ENCODE measurements at regions not wholly inside any gene's neighbourhood (a gene's known extent, or its start where the extent isn't known, plus 50 kb on each side); places are given as distances from the start of the nearest gene placed in this dataset.

DNA sequence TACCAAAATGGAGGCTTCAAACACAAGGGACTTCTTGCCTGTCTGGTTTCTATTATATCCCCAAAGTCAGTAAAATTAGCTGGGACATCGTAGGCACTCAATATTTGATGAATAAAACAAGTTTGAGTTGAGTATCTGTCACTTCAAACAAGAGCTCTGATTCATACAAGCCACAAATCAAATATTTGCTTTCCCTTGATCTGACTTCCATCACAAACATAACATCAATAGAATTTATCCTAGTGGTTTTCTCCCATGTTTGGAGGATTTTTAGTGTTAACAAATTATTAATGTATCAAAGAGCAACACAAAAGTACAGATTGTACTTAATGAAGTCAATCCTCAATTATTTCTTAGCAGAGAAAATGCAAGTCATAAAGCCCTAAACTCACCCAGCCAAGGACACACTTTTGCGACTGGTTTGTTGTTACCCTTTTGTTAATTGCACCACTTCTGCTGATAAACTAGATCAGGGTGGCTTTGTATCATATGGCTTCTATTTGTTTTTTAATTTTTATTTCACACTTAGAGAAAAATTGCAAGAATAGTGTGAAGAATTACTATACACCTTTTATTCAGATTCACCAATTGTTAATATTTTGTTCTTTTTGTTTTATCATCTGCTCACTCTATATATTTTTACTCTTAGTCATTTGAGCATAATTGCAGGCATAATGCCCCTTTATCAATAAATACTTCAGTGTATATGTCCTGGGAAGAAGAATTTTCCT is 117.4 kb upstream of the PRDM1 start:
- intact Hi-C loops (cut with DNase I), result no loop called here
- DNase-seq (ENCODE audit: low spot score), result no peak

DNA sequence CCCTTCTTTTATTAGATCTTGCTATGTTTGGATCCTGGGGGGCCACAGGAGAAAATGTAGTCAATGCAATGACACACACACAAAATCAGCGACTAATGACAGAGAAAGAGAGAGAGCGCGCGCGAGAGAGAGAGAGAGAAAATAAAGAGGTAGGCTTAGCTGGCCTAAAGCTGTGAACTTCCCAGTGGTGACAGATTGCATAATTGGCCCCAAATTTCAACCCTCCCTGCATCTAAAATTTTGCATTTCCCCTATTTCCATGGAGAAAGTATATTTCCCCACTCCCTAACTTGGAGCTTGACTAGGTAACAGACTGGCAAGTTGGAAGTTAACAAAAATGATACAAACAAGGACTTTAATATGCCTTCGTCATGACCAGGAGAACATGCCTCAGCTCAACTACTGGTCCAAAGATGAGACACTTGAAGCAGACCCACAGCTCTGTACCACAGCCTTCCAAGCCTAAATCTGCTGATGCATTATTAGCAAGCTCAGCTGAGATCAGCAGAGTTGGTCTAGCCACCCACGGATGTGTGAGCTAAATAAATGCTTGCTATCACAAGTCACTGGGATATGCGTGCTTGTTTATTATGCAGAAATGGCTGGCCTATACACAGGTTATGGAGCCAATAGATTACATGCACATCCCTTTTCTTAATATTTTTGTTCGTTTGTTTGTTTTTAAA is 118.1 kb upstream of the PRDM1 start:
- intact Hi-C loops (cut with DNase I), result no loop called here
- no peak for DNase-seq (ENCODE audit: low spot score)

DNA sequence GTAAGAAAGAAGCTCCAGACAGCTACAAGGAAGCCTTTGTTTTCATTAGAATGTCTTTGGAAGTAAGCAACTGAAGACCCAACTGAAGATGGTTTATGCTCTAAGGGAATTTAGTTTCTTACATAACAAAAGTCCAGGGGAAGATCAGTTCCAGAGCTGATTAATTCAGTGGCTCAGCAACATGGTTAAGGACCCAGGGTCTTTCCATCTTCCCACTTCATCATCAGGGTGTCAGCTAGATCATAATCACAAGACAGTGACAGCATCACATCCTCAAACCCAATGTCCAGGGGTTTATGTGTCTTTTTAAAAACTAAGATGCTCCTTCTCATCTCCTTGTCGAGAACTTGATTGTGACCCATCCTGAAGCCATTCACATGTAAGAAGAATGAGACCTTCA is 119.7 kb upstream of the PRDM1 start:
- intact Hi-C loops (cut with DNase I), result no loop called here

DNA sequence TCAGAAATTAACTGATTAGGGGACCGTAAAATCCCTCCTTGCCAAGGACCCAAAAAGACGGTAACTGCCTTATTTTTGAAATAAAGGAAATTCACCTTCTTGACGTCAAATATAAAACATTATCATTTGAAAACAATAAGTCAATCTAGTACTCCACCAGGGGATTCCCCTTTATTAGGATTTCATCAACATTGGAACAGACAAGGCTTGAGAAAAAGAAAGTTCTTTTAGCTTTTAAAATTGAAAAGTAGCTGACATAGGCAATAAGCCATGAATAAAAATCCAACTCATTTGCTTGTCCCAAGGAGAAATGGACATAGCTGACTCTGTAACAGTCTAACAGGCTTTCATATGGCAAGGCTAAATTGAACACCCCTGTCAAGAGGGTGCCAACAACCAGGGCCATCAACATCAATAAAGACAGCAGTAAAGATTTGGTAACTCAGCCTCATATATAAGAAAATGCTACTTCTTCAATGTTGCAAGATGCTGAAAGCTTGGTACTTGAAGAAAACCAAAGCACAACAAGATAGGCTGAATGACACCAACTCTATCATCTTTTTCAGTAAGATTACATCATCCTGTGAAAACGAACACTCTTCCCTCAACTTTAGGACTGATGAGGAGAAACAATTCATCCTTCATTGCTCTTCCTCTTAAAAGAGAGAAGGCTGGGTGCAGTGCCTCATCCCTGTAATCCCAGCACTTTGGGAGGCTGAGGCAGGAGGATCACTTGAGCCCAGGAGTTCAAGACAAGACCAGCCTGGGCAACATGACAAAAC is 121.0 kb upstream of the PRDM1 start:
- DNase-seq (ENCODE audit: low spot score), result no peak
- intact Hi-C loops (cut with DNase I), result no loop called here

More for the DNA sequence above, 119.7 kb upstream of the PRDM1 start:
- no peak for DNase-seq (ENCODE audit: low spot score)

DNA sequence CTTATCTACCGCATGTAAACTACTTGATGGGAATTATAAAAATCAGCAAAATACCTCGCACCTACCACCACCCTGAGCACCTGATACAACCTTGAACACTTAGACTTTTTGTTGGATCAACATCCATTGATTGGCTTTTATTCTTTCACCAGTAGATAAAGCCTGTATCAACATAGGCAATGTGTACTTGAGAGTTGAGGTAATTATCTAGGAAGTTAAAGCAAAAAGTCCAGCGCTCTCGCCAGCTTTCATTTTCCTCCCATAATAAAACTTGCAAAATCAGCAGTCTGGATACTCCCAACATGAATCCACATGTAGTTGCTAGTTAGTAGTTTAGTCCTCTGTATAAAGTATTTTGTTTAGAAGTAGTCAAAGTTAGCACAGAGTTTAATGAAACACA is 132.0 kb upstream of the PRDM1 start:
- DNase-seq (ENCODE audit: low spot score), result no peak
- intact Hi-C loops (cut with DNase I), result no loop called here

DNA sequence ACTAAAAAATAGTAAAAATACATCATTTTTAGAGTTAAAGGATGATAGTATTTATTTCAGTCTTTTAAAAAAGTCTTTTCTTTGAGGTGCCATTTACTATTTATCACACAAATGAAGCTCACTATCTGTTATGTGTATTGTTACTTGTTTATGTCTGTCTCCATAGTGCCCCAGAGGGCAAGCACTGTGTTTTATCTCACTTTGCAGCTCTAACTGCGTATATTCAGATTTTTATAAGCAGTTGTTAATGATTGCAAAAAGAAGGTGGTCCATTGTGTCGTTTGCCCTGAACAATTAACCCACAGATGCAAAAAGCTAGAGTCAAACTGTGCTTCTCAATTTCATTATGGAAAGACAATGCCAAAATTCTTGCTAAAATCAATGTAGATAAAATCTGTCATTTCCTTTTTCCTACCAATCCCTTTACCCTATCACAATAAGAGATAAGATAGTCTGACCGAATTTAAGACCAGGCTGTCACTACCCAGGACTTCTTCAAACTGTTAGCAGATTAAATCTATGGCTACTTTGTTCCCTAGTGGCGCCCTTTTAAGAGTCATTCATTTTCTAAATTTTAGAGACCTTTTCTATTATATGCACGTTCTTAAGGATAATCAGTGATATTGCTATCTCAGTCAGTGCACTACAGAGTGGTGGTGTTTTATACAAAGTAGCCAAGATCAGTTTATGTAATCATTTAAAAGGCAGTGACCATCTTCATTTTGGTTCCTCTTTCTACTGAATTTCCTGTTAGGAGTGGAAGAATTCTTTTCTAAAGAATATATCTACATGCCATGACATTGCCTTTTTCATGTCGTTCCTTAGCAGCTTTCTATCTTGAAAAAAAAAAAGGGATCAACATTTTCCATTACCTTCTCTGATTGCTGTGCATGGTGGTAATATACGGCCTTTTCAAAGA is 133.1 kb upstream of the PRDM1 start:
- intact Hi-C loops (cut with DNase I), result no loop called here

DNA sequence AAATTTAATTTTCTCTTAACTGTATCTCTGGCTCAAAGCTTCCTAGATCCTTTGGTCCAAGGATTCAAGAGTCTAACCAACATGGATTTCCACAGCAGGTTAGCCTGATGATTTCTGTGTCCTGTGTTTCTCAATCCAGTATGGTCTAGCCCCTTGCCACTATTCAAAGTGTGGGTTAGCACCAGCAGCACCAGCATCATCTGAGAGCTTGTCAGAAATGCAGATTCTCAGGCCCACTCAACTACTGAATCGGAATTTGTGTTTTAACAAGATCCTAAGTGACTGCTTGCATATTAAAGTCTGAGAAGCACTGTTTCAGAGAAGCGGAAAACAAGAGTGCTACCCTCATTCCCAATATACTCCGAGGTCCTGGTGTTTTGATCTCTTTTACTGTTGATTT is 133.8 kb upstream of the PRDM1 start:
- intact Hi-C loops (cut with DNase I), result no loop called here
- no peak for DNase-seq (ENCODE audit: low spot score)

More for the DNA sequence above, 133.1 kb upstream of the PRDM1 start:
- DNase-seq (ENCODE audit: low spot score), result no peak

DNA sequence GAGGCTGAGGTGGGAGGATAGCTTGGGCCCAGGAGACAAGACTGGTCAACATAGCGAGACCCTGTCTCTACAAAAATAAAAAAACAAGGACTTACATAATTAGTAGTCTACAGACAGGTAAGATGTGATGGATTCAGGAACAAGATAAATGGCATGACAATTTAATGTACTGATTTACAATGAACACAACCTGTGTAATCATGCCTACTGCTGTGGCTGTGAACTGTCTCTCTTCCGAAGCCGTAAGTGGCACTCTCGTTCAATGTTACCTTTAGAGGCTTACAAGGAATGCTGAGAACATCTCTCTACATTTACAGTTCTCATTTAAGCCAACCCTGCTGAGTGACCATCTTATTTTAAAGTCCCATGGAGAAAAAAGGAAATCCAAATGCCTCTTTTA is 134.8 kb upstream of the PRDM1 start:
- intact Hi-C loops (cut with DNase I), result no loop called here
- DNase-seq (ENCODE audit: low spot score), result no peak

DNA sequence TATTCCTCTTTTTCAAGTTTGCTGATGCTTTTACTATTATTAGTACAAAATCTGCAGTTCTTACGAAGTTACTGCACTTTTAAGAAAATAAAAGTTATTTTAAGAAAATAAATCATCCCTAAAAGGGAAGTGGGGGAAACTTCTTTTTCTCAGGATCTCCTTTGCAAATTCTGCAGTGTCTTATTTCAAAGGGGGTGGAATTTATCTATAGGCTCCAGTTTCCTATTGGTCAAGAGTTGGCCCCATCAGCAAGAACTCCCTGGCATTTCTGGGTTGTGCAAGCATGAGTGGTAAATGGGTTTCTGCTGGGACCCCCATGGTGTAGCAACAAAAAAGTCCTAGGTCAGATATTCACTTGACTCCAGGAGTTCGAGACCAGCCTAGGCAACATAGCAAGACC is 136.3 kb upstream of the PRDM1 start:
- DNase-seq (ENCODE audit: low spot score), result no peak
- intact Hi-C loops (cut with DNase I), result no loop called here

DNA sequence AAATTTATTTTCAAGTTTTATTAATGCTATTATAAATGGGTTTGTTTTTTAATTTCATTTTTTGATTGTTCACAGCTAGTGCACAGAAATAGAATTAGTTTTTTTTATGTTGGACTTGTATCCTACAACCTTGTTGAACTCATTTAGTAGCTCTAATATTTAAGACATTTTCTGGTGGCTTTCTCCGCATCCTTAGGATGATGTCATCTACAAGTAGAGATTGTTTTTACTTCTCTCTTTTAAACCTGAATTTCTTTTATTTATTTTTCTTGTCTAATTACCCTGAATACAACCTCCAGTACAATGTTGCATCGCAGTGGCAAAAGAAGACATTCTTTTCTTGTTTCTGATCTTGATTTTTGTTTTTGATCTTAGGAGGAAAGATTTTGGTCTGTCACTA is 142.6 kb upstream of the PRDM1 start:
- no peak for DNase-seq (ENCODE audit: low spot score)
- intact Hi-C loops (cut with DNase I), result no loop called here

DNA sequence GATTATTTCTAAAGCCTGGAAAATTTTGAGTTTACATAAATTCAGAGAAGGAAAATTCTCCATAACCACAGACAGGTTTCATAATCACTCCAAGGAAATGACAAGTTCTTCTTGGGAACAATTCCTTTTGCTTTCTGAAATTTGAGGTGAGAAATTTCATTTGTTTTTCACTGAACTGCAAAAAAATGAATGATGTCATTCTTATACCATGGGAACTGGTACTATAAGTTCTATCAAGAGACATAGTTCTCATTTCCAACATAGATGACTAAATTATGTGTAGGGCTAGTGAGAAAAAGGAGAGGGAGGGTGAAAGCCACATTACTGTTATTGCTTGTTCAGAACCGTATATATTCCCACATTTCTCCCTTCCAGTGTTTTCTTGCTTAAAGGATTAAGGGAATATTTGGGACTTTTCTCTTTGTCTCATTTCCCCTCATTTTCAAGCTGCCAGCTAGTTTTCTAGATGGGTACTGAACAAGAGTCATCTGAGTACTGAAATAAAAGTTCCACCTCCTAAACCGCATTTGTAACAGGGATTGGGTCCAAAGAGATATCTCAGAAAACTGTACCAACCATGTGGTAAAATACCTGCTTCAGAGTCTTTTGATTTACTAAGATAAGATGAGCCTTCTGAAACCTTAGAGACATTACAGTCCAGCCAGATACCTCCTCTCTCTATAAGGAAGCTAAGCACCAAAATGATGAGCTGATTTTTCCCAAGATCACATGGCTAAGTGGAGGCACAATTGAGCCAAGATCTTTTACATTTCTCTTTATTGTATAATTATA is 144.3 kb upstream of the PRDM1 start:
- no peak for DNase-seq (ENCODE audit: low spot score)
- intact Hi-C loops (cut with DNase I), result no loop called here

DNA sequence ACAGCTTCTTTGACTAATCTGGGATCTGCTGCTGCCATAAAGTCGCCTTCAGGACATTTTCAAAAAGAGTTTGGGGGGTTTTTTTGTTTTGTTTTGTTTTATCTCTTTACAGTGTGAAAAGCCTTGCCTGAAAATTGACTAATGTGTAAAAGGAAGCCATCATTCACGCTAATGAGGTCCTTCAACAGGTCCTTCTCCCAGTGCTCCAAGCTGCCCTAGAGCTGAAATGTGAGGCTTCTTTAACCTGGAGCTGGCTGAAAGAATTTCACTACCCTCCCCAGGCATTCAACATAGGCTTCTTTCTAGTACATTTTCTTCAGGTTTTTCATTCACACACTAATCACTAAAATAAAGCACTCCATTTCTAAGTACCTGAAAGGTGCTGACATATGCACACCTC is 145.1 kb upstream of the PRDM1 start:
- no peak for DNase-seq (ENCODE audit: low spot score)
- intact Hi-C loops (cut with DNase I), result no loop called here

DNA sequence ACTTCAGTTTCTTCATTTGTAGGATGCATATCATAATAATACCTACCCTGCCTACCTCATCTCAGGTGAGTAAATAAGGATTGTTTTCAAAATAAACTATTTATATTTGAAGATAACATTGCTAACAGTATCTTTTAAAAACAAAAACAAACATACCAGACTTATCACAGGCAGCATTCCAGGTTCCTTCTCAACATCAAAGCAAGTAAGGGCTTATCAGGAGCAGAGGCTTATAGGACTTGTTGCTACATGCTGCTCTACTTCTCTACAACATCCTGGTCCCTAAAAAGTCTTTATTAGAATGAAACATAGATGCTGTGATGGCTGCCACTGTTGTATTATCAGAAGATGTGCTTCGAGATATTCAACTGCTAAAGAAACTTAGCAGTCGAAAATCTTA is 149.2 kb upstream of the PRDM1 start:
- intact Hi-C loops (cut with DNase I), result no loop called here
- DNase-seq (ENCODE audit: low spot score), result no peak

DNA sequence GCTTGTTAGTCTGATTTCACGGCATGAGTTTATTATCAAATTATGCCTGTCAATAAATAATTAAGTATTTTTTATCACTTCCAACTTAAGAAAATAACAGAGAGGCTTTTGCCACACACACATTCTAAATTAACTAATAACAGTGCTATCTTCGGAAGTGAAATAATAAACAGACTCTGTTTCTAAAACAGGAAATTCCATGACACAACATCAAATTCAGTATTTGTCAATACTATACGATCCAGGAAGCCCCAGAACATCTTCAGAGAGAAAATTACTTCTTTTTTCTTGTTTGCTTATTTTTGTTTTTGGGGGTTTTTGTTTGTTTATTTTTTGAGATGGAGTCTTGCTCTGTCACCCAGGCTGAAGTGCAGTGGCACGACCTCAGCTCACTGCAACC is 150.7 kb upstream of the PRDM1 start:
- no peak for DNase-seq (ENCODE audit: low spot score)
- intact Hi-C loops (cut with DNase I), result no loop called here

DNA sequence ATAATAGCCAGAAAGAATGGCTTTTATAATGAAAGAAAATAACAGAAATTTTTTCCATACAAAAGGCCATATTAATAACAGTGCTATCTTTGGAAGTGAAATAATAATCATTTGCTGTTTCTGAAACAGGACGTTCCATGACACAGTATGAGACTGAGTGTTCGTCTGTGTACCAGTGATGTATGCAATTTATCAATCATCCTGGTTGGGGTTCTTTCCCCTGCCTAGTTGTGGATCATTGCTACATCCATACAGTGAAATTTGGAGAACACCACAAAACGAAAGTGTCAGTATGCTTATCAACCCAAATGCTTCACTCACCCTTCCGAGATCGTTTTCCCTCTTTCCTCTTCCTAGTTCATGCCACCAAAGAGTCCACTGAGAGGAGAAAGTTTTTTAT is 151.4 kb upstream of the PRDM1 start:
- DNase-seq (ENCODE audit: low spot score), result no peak
- intact Hi-C loops (cut with DNase I), result no loop called here

DNA sequence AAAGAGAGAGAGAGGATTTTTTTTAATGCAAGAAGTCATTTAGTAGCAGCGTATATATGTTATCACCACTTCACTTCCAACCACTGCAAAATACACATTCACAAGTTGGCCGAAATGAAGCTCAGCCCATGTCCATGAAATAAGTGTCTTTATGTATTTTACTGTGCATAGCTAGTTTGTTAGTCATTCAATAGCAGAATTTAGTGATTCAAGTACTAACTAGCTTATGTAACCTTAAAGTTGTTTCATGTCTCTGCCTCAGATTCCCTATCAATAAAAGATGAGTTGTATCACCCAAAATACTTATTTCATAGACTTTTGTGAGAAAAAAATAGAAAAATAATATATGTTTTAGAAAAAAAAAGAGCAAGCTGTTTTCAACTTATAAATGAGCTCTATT is 153.7 kb upstream of the PRDM1 start:
- DNase-seq (ENCODE audit: low spot score), result no peak
- intact Hi-C loops (cut with DNase I), result no loop called here

DNA sequence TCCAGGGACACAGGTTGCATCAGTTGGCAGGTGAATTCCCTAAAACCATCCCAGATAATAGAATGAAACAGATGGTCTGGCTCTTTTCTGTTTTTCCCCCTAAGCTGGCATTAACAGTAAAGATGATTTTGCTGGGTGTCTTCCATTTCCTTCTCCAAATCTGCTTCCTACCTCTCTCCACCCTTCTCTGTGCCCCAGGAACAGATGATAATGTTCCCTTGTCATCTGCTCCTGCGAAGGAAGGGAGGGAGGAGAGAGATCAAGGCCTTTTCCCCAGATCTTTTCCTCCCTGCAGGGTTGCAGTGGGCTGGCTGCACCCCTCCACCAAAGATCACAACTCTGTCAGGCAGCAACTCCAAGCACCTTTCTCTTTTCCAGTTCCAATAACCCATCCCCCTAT is 156.5 kb upstream of the PRDM1 start:
- no peak for DNase-seq (ENCODE audit: low spot score)
- intact Hi-C loops (cut with DNase I), result no loop called here

DNA sequence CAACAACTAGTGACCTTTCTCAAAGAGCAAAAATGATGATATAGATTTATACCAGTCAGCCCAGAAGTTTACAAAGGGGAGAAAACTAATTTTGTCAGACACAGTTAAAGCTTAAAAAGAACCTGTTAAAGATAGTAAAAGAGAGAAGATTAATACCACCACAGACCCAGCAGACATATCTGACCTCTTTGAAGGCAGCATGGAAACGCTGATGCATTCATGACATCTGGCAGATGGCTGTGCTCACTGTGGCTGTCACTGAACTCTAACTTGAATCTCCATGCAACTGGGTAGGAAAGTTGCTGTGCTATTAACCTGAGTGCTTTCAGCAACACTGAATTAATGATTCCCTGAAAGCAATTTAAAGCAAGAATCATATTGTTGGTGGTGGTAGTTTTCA is 159.8 kb upstream of the PRDM1 start:
- intact Hi-C loops (cut with DNase I), result no loop called here
- DNase-seq (ENCODE audit: low spot score), result no peak

DNA sequence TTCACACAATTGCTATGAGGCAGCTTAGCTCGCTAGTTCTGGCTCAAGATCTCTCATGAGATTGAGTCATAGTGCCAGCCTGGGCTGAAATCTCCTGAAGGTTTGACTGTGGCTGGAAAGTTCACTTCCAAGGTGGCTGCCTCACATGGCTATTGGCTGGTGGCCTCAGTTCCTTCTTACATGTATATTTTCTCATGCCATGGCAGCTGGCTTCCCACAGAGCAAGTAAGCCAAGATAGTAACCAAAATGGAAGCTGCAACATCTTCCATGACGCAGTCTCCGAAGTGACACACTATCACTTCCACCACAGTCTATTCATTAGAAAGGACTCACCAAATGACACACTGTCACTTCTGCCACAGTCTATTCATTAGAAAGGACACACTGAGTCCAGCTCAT is 160.4 kb upstream of the PRDM1 start:
- intact Hi-C loops (cut with DNase I), result no loop called here
- DNase-seq (ENCODE audit: low spot score), result no peak

All from cardiac septum (tissue), 1 donor.